Caco-2 (cell line): ENCODE measurements at regions not wholly inside any gene's neighbourhood (a gene's known extent, or its start where the extent isn't known, plus 50 kb on each side); places are given as distances from the start of the nearest gene placed in this dataset.

Experiments used
- BruUV-seq: library from RNA; stranded (reverse); fragments of 400-500 nt; replicated peaks from 2 replicates; lab custom pipeline; 2021; lab: Mats Ljungman, UMichigan
- CTCF ChIA-PET: fragments of 300-600 bp; sonication (Branson Sonifier 250); formaldehyde crosslinking; loops from one replicate; lab custom pipeline; 2022; ENCODE audit warnings: antibody characterized with exemption; lab: Charles Lee
- POLR2A ChIA-PET: fragments of 300-600 bp; sonication (Branson Sonifier 250); formaldehyde crosslinking; loops from one replicate; lab custom pipeline; 2022; ENCODE audit warnings: antibody characterized with exemption; lab: Charles Lee
- DNase-seq, 2 experiments: peaks; one replicate each; pipeline versions ENCODE4 v3.0.0 to v3.0.0-alpha.2; 2020 to 2022
- H3K27me3 ChIP-seq: replicated peaks from 2 replicates; pipeline ENCODE4 v1.6.0; 2011; ENCODE audit warnings: low read length; ENCODE audit not compliant: control insufficient read depth, insufficient read depth
- H3K36me3 ChIP-seq: 2 replicates; pipeline ENCODE4 v1.5.1; 2011; ENCODE audit warnings: low read length; ENCODE audit not compliant: control insufficient read depth, insufficient read depth
- H3K4me1 ChIP-seq: fragments of 250-450 bp; sonication (Bioruptor Pico); 2 replicates; pipeline ENCODE4 v1.5.1; 2020; ENCODE audit warnings: mild to moderate bottlenecking
- H3K4me3 ChIP-seq: 2 replicates; pipeline ENCODE4 v1.5.1; 2011; ENCODE audit warnings: low read depth, mild to moderate bottlenecking, control low read depth, low read length
- H3K9me3 ChIP-seq: fragments of 250-450 bp; sonication (Bioruptor Pico); 2 replicates; pipeline ENCODE4 v1.5.1; 2020; ENCODE audit warnings: mild to moderate bottlenecking, moderate library complexity
- H3K27ac Mint-ChIP-seq: one replicate; pipeline ENCODE4 v1.8.0; 2022; ENCODE audit warnings: mixed read lengths; ENCODE audit not compliant: unreplicated experiment
- H3K27me3 Mint-ChIP-seq: one replicate; pipeline ENCODE4 v1.8.0; 2022; ENCODE audit warnings: mixed read lengths; ENCODE audit not compliant: insufficient read depth, unreplicated experiment
- H3K36me3 Mint-ChIP-seq: one replicate; pipeline ENCODE4 v1.8.0; 2022; ENCODE audit warnings: mild to moderate bottlenecking, mixed read lengths; ENCODE audit not compliant: insufficient read depth, unreplicated experiment
- H3K4me1 Mint-ChIP-seq: one replicate; pipeline ENCODE4 v1.8.0; 2022; ENCODE audit warnings: low read depth, mixed read lengths; ENCODE audit not compliant: unreplicated experiment
- H3K4me3 Mint-ChIP-seq: one replicate; pipeline ENCODE4 v1.8.0; 2022; ENCODE audit warnings: mild to moderate bottlenecking, moderate library complexity, mixed read lengths; ENCODE audit not compliant: unreplicated experiment
- H3K9me3 Mint-ChIP-seq: one replicate; pipeline ENCODE4 v1.8.0; 2022; ENCODE audit warnings: mixed read lengths; ENCODE audit not compliant: unreplicated experiment
- intact Hi-C: fragments of 100-400 bp; cut with micrococcal nuclease; formaldehyde crosslinking; loops from one replicate; pipeline ENCODE4 v1.10.0; 2022; ENCODE audit not compliant: unreplicated experiment
- TF ChIP-seq, protein P1 (sequence below), 2 experiments: fragments of 200-600 bp in 1 of 2; IDR thresholded peaks; 1 replicate in 1 of 2; 2 replicates in 1 of 2; pipeline versions ENCODE4 v1.5.1 to v1.8.0; 2011 to 2022; ENCODE audit warnings: antibody characterized with exemption in 1 of 2, control low read depth in 1 of 2, inconsistent platforms in 1 of 2, low read depth in 1 of 2, low read length in 1 of 2, mild to moderate bottlenecking in 1 of 2, moderate library complexity in 1 of 2; ENCODE audit not compliant: insufficient read depth in 1 of 2, severe bottlenecking in 1 of 2, unreplicated experiment in 1 of 2

DNA sequence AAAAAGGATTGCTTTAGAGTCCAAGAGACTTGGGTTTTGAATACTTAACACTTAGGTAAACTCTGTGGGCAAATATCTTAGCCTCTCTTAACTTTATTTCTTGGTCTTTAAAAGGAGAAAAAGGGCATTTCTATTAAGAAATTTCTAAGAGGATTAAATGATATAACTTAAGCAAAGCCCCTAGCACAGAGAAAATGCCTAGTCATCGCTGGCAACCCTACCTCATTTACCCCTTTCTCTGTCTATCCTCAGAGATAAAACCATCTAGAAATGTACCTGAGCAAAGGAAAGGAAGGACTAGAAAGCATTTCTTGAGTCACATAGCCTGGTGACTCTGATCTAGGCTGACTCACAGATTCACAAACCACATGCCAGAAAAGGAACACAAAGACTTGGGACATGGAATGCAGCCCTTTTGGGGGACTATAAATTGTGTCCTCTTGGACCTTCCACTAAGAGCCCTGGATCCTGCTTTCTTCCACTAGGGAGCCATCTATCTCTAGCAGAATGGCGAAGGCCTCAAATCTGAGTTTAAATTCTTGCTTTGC, 120.6 kb downstream of the FOXD1 start:
- intact Hi-C loops = no loop called here
- TF ChIP-seq, protein P1, sequence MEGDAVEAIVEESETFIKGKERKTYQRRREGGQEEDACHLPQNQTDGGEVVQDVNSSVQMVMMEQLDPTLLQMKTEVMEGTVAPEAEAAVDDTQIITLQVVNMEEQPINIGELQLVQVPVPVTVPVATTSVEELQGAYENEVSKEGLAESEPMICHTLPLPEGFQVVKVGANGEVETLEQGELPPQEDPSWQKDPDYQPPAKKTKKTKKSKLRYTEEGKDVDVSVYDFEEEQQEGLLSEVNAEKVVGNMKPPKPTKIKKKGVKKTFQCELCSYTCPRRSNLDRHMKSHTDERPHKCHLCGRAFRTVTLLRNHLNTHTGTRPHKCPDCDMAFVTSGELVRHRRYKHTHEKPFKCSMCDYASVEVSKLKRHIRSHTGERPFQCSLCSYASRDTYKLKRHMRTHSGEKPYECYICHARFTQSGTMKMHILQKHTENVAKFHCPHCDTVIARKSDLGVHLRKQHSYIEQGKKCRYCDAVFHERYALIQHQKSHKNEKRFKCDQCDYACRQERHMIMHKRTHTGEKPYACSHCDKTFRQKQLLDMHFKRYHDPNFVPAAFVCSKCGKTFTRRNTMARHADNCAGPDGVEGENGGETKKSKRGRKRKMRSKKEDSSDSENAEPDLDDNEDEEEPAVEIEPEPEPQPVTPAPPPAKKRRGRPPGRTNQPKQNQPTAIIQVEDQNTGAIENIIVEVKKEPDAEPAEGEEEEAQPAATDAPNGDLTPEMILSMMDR (IDR thresholded peaks at IDR 0.05; ENCODE audit: insufficient read depth in 1 of 2, low read depth in 1 of 2, low read length in 1 of 2, severe bottlenecking in 1 of 2, unreplicated experiment in 1 of 2) = no peak
- H3K36me3 ChIP-seq = no peaks in the 10 kb centered on the region
- Mint-ChIP-seq H3K9me3 (peaks cover 32% of the 10 kb centered on the region), H3K36me3 (no peaks in the 10 kb centered on the region), H3K27me3 (peaks cover 10% of the 10 kb centered on the region), H3K4me3 (no peak overlapping the region), H3K27ac (no peak overlapping the region), H3K4me1 (no peaks in the 10 kb centered on the region)
- CTCF ChIA-PET = no interaction called here
- H3K4me3 ChIP-seq = no peak overlapping the region
- no peak for DNase-seq
- H3K4me1 ChIP-seq = no peaks in the 10 kb centered on the region
- peaks cover 14% of the 10 kb centered on the region for H3K9me3 ChIP-seq
- POLR2A ChIA-PET = no interaction called here
- BruUV-seq = no TSS peak
- no peaks in the 10 kb centered on the region for H3K27me3 ChIP-seq

DNA sequence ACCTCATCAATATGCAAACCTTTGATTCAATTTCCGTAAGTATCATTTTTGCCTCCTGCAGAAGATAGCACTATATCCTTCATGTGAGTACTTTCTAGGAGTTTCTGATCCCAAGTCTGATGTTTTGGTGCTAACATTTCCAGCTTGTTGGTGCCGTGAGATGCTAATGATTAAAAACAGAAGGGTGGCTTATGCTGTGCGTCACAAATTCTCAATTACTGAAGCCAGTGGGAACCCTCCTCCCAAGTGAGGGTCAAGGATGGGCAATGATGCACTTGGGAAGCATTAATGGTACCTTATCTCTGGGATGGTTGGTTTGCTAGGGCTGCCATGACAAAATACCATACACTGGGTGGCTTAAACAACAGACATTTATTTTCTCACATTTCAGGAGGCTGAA, 123.0 kb downstream of the FOXD1 start:
- Histone ChIP-seq H3K9me3 (peaks cover 4% of the 10 kb centered on the region), H3K4me3 (no peak overlapping the region), H3K4me1 (no peaks in the 10 kb centered on the region), H3K27me3 (no peaks in the 10 kb centered on the region), H3K36me3 (no peaks in the 10 kb centered on the region)
- DNase-seq = no peak
- intact Hi-C loops = no loop called here
- Mint-ChIP-seq H3K36me3 (no peaks in the 10 kb centered on the region), H3K27me3 (peaks cover 3% of the 10 kb centered on the region), H3K9me3 (peaks cover 10% of the 10 kb centered on the region), H3K4me1 (no peaks in the 10 kb centered on the region), H3K27ac (no peak overlapping the region), H3K4me3 (no peak overlapping the region)
- ChIA-PET POLR2A (no interaction called here), CTCF (no interaction called here)
- TF ChIP-seq, protein P1 (IDR thresholded peaks at IDR 0.05; ENCODE audit: insufficient read depth in 1 of 2, low read depth in 1 of 2, low read length in 1 of 2, severe bottlenecking in 1 of 2, unreplicated experiment in 1 of 2) = no peak
- BruUV-seq = no TSS peak

DNA sequence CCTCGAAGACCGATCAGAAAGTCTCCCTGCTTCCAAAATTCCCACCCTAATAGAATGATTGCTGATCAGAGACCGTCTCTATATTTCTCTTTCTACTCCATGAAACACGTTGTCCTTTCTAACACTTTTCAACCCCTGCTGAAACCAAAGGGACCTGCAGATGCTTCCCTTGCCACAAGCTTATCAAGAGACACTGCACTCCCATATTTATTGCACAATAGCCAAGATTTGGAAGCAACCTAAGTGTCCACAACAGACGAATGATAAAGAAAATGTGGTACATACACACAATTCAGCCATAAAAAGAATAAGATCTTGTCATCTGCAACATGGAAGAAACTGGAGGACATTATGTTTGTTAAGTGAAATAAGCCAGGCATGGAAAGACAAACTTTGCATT, 125.1 kb downstream of the FOXD1 start:
- H3K4me1 ChIP-seq = no peaks in the 10 kb centered on the region
- Mint-ChIP-seq H3K4me3 (no peak overlapping the region), H3K4me1 (no peaks in the 10 kb centered on the region), H3K27me3 (peaks cover 3% of the 10 kb centered on the region), H3K9me3 (peaks cover 8% of the 10 kb centered on the region), H3K27ac (no peak overlapping the region), H3K36me3 (no peaks in the 10 kb centered on the region)
- no TSS peak for BruUV-seq
- H3K4me3 ChIP-seq = no peak overlapping the region
- H3K9me3 ChIP-seq = no peaks in the 10 kb centered on the region
- TF ChIP-seq, protein P1 (IDR thresholded peaks at IDR 0.05; ENCODE audit: insufficient read depth in 1 of 2, low read depth in 1 of 2, low read length in 1 of 2, severe bottlenecking in 1 of 2, unreplicated experiment in 1 of 2) = no peak
- H3K36me3 ChIP-seq = no peaks in the 10 kb centered on the region
- ChIA-PET CTCF (no interaction called here), POLR2A (no interaction called here)
- no peaks in the 10 kb centered on the region for H3K27me3 ChIP-seq
- intact Hi-C loops = no loop called here
- no peak for DNase-seq
